ENCODE measurements at regions not wholly inside any gene's neighbourhood (a gene's known extent, or its start where the extent isn't known, plus 50 kb on each side); places are given as distances from the start of the nearest gene placed in this dataset.

GRCh38 chr6:148055419-148055818 is 287.2 kb upstream of the SASH1 start:
- TF ChIP-seq CTCF (IDR thresholded peaks at IDR 0.05): no peak
- no peak for TF ChIP-seq EP300 (IDR thresholded peaks at IDR 0.05)
- TF ChIP-seq POLR2A (IDR thresholded peaks at IDR 0.05): no peak

Data from tibial nerve (tissue), 4 donors.